ENCODE measurements at regions not wholly inside any gene's neighbourhood (a gene's known extent, or its start where the extent isn't known, plus 50 kb on each side); places are given as distances from the start of the nearest gene placed in this dataset.

GRCh38 chrX:146259207-146259606, 441.6 kb downstream of the SLITRK2 start:
- Histone ChIP-seq H3K27me3 (ENCODE audit: insufficient read depth, low read depth) (no peaks in the 10 kb centered on the region), H4K20me1 (ENCODE audit: insufficient read depth) (no peaks in the 10 kb centered on the region), H3K79me2 (ENCODE audit: insufficient read depth, low read depth) (no peaks in the 10 kb centered on the region), H3K4me2 (no peak overlapping the region), H2AFZ (ENCODE audit: low read depth) (no peak overlapping the region), H3K27ac (no peak overlapping the region), H3K4me3 (IDR thresholded peaks at IDR 0.05; ENCODE audit: insufficient read depth, low read depth, low read length) (no peak overlapping the region), H3K36me3 (ENCODE audit: insufficient read depth) (no peaks in the 10 kb centered on the region), H3K9ac (no peak overlapping the region), H3K4me1 (ENCODE audit: low read depth, poor library complexity, severe bottlenecking) (no peaks in the 10 kb centered on the region)
- TF ChIP-seq, protein P1, sequence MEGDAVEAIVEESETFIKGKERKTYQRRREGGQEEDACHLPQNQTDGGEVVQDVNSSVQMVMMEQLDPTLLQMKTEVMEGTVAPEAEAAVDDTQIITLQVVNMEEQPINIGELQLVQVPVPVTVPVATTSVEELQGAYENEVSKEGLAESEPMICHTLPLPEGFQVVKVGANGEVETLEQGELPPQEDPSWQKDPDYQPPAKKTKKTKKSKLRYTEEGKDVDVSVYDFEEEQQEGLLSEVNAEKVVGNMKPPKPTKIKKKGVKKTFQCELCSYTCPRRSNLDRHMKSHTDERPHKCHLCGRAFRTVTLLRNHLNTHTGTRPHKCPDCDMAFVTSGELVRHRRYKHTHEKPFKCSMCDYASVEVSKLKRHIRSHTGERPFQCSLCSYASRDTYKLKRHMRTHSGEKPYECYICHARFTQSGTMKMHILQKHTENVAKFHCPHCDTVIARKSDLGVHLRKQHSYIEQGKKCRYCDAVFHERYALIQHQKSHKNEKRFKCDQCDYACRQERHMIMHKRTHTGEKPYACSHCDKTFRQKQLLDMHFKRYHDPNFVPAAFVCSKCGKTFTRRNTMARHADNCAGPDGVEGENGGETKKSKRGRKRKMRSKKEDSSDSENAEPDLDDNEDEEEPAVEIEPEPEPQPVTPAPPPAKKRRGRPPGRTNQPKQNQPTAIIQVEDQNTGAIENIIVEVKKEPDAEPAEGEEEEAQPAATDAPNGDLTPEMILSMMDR (conservative IDR thresholded peaks at IDR 0.05; ENCODE audit: low read depth, low read length): no peak

- H3K27me3 ChIP-seq (ENCODE audit: insufficient read depth, low read depth): no peaks in the 10 kb centered on the region
- H4K20me1 ChIP-seq (ENCODE audit: insufficient read depth): no peaks in the 10 kb centered on the region
- H3K27ac ChIP-seq: no peak overlapping the region
- H3K4me1 ChIP-seq (ENCODE audit: low read depth, poor library complexity, severe bottlenecking): no peaks in the 10 kb centered on the region
- no peak overlapping the region for H3K4me3 ChIP-seq (IDR thresholded peaks at IDR 0.05; ENCODE audit: insufficient read depth, low read depth, low read length)
- H3K9ac ChIP-seq: no peak overlapping the region
- no peak overlapping the region for H2AFZ ChIP-seq (ENCODE audit: low read depth)
- TF ChIP-seq, protein P1 (conservative IDR thresholded peaks at IDR 0.05; ENCODE audit: low read depth, low read length): no peak
- H3K36me3 ChIP-seq (ENCODE audit: insufficient read depth): no peaks in the 10 kb centered on the region
- no peak overlapping the region for H3K4me2 ChIP-seq
- no peaks in the 10 kb centered on the region for H3K79me2 ChIP-seq (ENCODE audit: insufficient read depth, low read depth)
Observed at GRCh38 chrX:146264763-146265375, 447.2 kb downstream of the SLITRK2 start.

- H4K20me1 ChIP-seq (ENCODE audit: insufficient read depth): no peaks in the 10 kb centered on the region
- no peak overlapping the region for H3K27ac ChIP-seq
- H3K36me3 ChIP-seq (ENCODE audit: insufficient read depth): no peaks in the 10 kb centered on the region
- H3K79me2 ChIP-seq (ENCODE audit: insufficient read depth, low read depth): no peaks in the 10 kb centered on the region
- TF ChIP-seq, protein P1 (conservative IDR thresholded peaks at IDR 0.05; ENCODE audit: low read depth, low read length): peak; percentile 48
- H3K9ac ChIP-seq: no peak overlapping the region
- H2AFZ ChIP-seq (ENCODE audit: low read depth): no peak overlapping the region
- no peaks in the 10 kb centered on the region for H3K27me3 ChIP-seq (ENCODE audit: insufficient read depth, low read depth)
- H3K4me1 ChIP-seq (ENCODE audit: low read depth, poor library complexity, severe bottlenecking): no peaks in the 10 kb centered on the region
- no peak overlapping the region for H3K4me2 ChIP-seq
- H3K4me3 ChIP-seq (IDR thresholded peaks at IDR 0.05; ENCODE audit: insufficient read depth, low read depth, low read length): no peak overlapping the region
Observed at GRCh38 chrX:146278381-146278780, 460.8 kb downstream of the SLITRK2 start.
